Endothelial cell of umbilical vein (primary cell): ENCODE measurements at regions not wholly inside any gene's neighbourhood (a gene's known extent, or its start where the extent isn't known, plus 50 kb on each side); places are given as distances from the start of the nearest gene placed in this dataset.

Experiments used
- EZH2 ChIP-seq: IDR thresholded peaks from 2 replicates; pipeline ENCODE4 v1.6.1; 2012; ENCODE audit warnings: borderline replicate concordance, low read depth, mild to moderate bottlenecking, moderate library complexity, low read length, inconsistent platforms; ENCODE audit not compliant: severe bottlenecking
- GATA2 ChIP-seq: IDR thresholded peaks from 2 replicates; pipeline ENCODE4 v1.7.0; 2011; ENCODE audit warnings: low read depth, mild to moderate bottlenecking, moderate library complexity, mixed read lengths, low read length; ENCODE audit not compliant: insufficient read length, insufficient read depth
- JUN ChIP-seq: IDR thresholded peaks from 2 replicates; pipeline ENCODE4 v1.6.1; 2011; ENCODE audit warnings: borderline replicate concordance, low read depth; ENCODE audit not compliant: insufficient read length, insufficient read depth
- POLR2A ChIP-seq: IDR thresholded peaks from 2 replicates; pipeline ENCODE4 v1.6.1; 2012; ENCODE audit warnings: low read depth, mild to moderate bottlenecking, control low read depth, low read length
- POLR2AphosphoS5 ChIP-seq: IDR thresholded peaks from 2 replicates; pipeline ENCODE4 v1.6.1; 2012; ENCODE audit warnings: low read depth, mild to moderate bottlenecking, control low read depth, low read length, moderate library complexity; ENCODE audit not compliant: insufficient read depth
- TF ChIP-seq, protein P1 (sequence below), 2 donors: IDR thresholded peaks; 1 replicate in 1 of 2; 2 replicates in 1 of 2; pipeline ENCODE4 v1.5.1; 2011; ENCODE audit warnings: low read length in 2 of 2, mild to moderate bottlenecking in 2 of 2, moderate library complexity in 2 of 2, control low read depth in 1 of 2, inconsistent platforms in 1 of 2, low read depth in 1 of 2; ENCODE audit not compliant: insufficient read depth in 1 of 2; ENCODE audit errors: extremely low read depth in 1 of 2
- TF ChIP-seq, protein P2 (sequence below): IDR thresholded peaks from 2 replicates; pipeline ENCODE4 v1.6.1; 2011; ENCODE audit not compliant: insufficient read depth, insufficient read length

GRCh38 chr4:166363198-166363597 is 490.2 kb downstream of the TLL1 start:
- TF ChIP-seq, protein P1, sequence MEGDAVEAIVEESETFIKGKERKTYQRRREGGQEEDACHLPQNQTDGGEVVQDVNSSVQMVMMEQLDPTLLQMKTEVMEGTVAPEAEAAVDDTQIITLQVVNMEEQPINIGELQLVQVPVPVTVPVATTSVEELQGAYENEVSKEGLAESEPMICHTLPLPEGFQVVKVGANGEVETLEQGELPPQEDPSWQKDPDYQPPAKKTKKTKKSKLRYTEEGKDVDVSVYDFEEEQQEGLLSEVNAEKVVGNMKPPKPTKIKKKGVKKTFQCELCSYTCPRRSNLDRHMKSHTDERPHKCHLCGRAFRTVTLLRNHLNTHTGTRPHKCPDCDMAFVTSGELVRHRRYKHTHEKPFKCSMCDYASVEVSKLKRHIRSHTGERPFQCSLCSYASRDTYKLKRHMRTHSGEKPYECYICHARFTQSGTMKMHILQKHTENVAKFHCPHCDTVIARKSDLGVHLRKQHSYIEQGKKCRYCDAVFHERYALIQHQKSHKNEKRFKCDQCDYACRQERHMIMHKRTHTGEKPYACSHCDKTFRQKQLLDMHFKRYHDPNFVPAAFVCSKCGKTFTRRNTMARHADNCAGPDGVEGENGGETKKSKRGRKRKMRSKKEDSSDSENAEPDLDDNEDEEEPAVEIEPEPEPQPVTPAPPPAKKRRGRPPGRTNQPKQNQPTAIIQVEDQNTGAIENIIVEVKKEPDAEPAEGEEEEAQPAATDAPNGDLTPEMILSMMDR (IDR thresholded peaks at IDR 0.05; ENCODE audit: extremely low read depth in 1 of 2, insufficient read depth in 1 of 2, low read depth in 1 of 2, low read length in 2 of 2), result no peak
- no peak for TF ChIP-seq POLR2A
- no peak for TF ChIP-seq JUN
- TF ChIP-seq, protein P2, sequence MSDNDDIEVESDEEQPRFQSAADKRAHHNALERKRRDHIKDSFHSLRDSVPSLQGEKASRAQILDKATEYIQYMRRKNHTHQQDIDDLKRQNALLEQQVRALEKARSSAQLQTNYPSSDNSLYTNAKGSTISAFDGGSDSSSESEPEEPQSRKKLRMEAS, result no peak
- no peak for TF ChIP-seq EZH2
- no peak for TF ChIP-seq POLR2AphosphoS5
- TF ChIP-seq GATA2, result no peak
